Naive thymus-derived CD8-positive, alpha-beta T cell (primary cell): ENCODE measurements at regions not wholly inside any gene's neighbourhood (a gene's known extent, or its start where the extent isn't known, plus 50 kb on each side); places are given as distances from the start of the nearest gene placed in this dataset.

Source experiments
- ATAC-seq, 2 donors: fragments of 150-1000 bp; cut with Tn5 transposase in 1 of 2; sonication (Bioruptor Pico), chemical (Tn5 transposase) in 1 of 2; 1 replicate in 1 of 2; 2 replicates in 1 of 2; pipeline ENCODE4 v1.10.0; 2021; ENCODE audit warnings: mild to moderate bottlenecking in 2 of 2, moderate library complexity in 2 of 2
- POLR2A ChIA-PET: fragments of 350-600 bp; sonication (Branson Sonifier 250); formaldehyde crosslinking; loops from one replicate; lab custom pipeline; 2021; ENCODE audit warnings: antibody characterized with exemption; lab: Charles Lee
- DNase-seq, 10 donors: peaks; one replicate each; pipeline versions ENCODE4 v3.0.0 to v3.0.0-alpha.2; 2020 to 2022
- H3K27ac Mint-ChIP-seq, 10 donors: one replicate each; pipeline ENCODE4 v1.8.0; 2020 to 2022; ENCODE audit warnings: mild to moderate bottlenecking in 10 of 10, mixed read lengths in 10 of 10, moderate library complexity in 4 of 10, inconsistent platforms in 1 of 10
- H3K27me3 Mint-ChIP-seq, 5 donors: one replicate each; pipeline ENCODE4 v1.8.0; 2021 to 2022; ENCODE audit warnings: mixed read lengths in 5 of 5
- H3K36me3 Mint-ChIP-seq, 3 donors: one replicate each; pipeline ENCODE4 v1.8.0; 2020 to 2022; ENCODE audit warnings: mixed read lengths in 3 of 3, mild to moderate bottlenecking in 2 of 3, inconsistent platforms in 1 of 3
- H3K4me1 Mint-ChIP-seq, 4 donors: one replicate each; pipeline ENCODE4 v1.8.0; 2021 to 2022; ENCODE audit warnings: mixed read lengths in 4 of 4
- H3K4me3 Mint-ChIP-seq, 10 donors: one replicate each; pipeline ENCODE4 v1.8.0; 2020 to 2022; ENCODE audit warnings: mild to moderate bottlenecking in 10 of 10, mixed read lengths in 10 of 10, moderate library complexity in 6 of 10, inconsistent platforms in 1 of 10
- H3K9me3 Mint-ChIP-seq, 9 donors: one replicate each; pipeline ENCODE4 v1.8.0; 2020 to 2022; ENCODE audit warnings: mixed read lengths in 9 of 9, mild to moderate bottlenecking in 3 of 9, inconsistent platforms in 1 of 9, moderate library complexity in 1 of 9

- DNase-seq, result no peak
- H3K4me1 Mint-ChIP-seq, result peaks cover 13 to 15% (median 14%) of the 10 kb centered on the region in 4 donors
- no peak for ATAC-seq
- H3K4me3 Mint-ChIP-seq, result no peak overlapping the region
- POLR2A ChIA-PET, result no interaction called here
- no peak overlapping the region for H3K27ac Mint-ChIP-seq
- no peaks in the 10 kb centered on the region for H3K36me3 Mint-ChIP-seq
- no peaks in the 10 kb centered on the region for H3K27me3 Mint-ChIP-seq
- no peaks in the 10 kb centered on the region for H3K9me3 Mint-ChIP-seq
Observed at GRCh38 chr10:43785252-43785651, 136.6 kb upstream of the ZNF32 start.

GRCh38 chr10:43782814-43783213 lies 134.1 kb upstream of the ZNF32 start:
- Mint-ChIP-seq H3K36me3 (no peaks in the 10 kb centered on the region), H3K27me3 (no peaks in the 10 kb centered on the region), H3K9me3 (no peaks in the 10 kb centered on the region), H3K27ac (no peak overlapping the region), H3K4me3 (no peak overlapping the region), H3K4me1 (peaks cover 21 to 28% (median 26%) of the 10 kb centered on the region in 4 donors)
- POLR2A ChIA-PET, result no interaction called here
- DNase-seq, result no peak
- no peak for ATAC-seq

- DNase-seq, result no peak
- no peak for ATAC-seq
- POLR2A ChIA-PET, result no interaction called here
- Mint-ChIP-seq H3K27me3 (no peaks in the 10 kb centered on the region), H3K36me3 (no peaks in the 10 kb centered on the region), H3K27ac (peak overlapping the region in 3 of 10 donors; percentile 7 to 76 (median 67)), H3K4me3 (peak overlapping the region in 3 of 10 donors; percentile 16 to 41 (median 34)), H3K4me1 (peaks cover 24 to 28% (median 26%) of the 10 kb centered on the region in 4 donors), H3K9me3 (no peaks in the 10 kb centered on the region)
Observed at GRCh38 chr10:43781480-43782361, 133.0 kb upstream of the ZNF32 start.

- Mint-ChIP-seq H3K4me3 (peak overlapping the region in 8 of 10 donors; percentile 8 to 61 (median 32)), H3K27ac (peak overlapping the region in 9 of 10 donors; percentile 3 to 92 (median 29)), H3K27me3 (peaks cover 0 to 3% (median 0%) of the 10 kb centered on the region in 5 donors), H3K36me3 (no peaks in the 10 kb centered on the region), H3K4me1 (peaks cover 24 to 28% (median 26%) of the 10 kb centered on the region in 4 donors), H3K9me3 (peaks cover 0 to 3% (median 0%) of the 10 kb centered on the region in 9 donors)
- POLR2A ChIA-PET, result no interaction called here
- DNase-seq (no peak), ATAC-seq (no peak)
Observed at GRCh38 chr10:43778571-43778970, 129.9 kb upstream of the ZNF32 start.

- DNase-seq, result no peak
- H3K9me3 Mint-ChIP-seq, result peaks cover 0 to 6% (median 0%) of the 10 kb centered on the region in 9 donors
- H3K27ac Mint-ChIP-seq, result peak overlapping the region in 1 of 10 donors; percentile 14
- peaks cover 10 to 14% (median 13%) of the 10 kb centered on the region in 4 donors for H3K4me1 Mint-ChIP-seq
- H3K27me3 Mint-ChIP-seq, result peaks cover 0 to 3% (median 0%) of the 10 kb centered on the region in 5 donors
- no peak for ATAC-seq
- POLR2A ChIA-PET, result no interaction called here
- peaks cover 0 to 2% (median 0%) of the 10 kb centered on the region in 3 donors for H3K36me3 Mint-ChIP-seq
- H3K4me3 Mint-ChIP-seq, result no peak overlapping the region
Observed at GRCh38 chr10:43775384-43775783, 126.7 kb upstream of the ZNF32 start.

GRCh38 chr10:43774234-43774769 lies 125.6 kb upstream of the ZNF32 start:
- DNase-seq (no peak), ATAC-seq (no peak)
- Mint-ChIP-seq H3K9me3 (peaks cover 0 to 8% (median 0%) of the 10 kb centered on the region in 9 donors), H3K27ac (no peak overlapping the region), H3K27me3 (peaks cover 0 to 3% (median 0%) of the 10 kb centered on the region in 5 donors), H3K4me1 (peaks cover 10 to 12% (median 11%) of the 10 kb centered on the region in 4 donors), H3K4me3 (no peak overlapping the region), H3K36me3 (peaks cover 0 to 2% (median 0%) of the 10 kb centered on the region in 3 donors)
- POLR2A ChIA-PET, result no interaction called here

GRCh38 chr10:43773736-43774135 lies 125.1 kb upstream of the ZNF32 start:
- no peak overlapping the region for H3K4me3 Mint-ChIP-seq
- peaks cover 0 to 2% (median 1%) of the 10 kb centered on the region in 3 donors for H3K36me3 Mint-ChIP-seq
- DNase-seq, result no peak
- H3K27ac Mint-ChIP-seq, result no peak overlapping the region
- no peak for ATAC-seq
- POLR2A ChIA-PET, result no interaction called here
- peaks cover 2 to 8% (median 2%) of the 10 kb centered on the region in 9 donors for H3K9me3 Mint-ChIP-seq
- peaks cover 0 to 3% (median 0%) of the 10 kb centered on the region in 5 donors for H3K27me3 Mint-ChIP-seq
- H3K4me1 Mint-ChIP-seq, result peaks cover 4 to 7% (median 5%) of the 10 kb centered on the region in 4 donors

- H3K9me3 Mint-ChIP-seq, result peaks cover 9 to 21% (median 14%) of the 10 kb centered on the region in 9 donors
- POLR2A ChIA-PET, result no interaction called here
- no peak overlapping the region for H3K27ac Mint-ChIP-seq
- H3K36me3 Mint-ChIP-seq, result peaks cover 0 to 15% (median 9%) of the 10 kb centered on the region in 3 donors
- H3K4me1 Mint-ChIP-seq, result peaks cover 0 to 2% (median 0%) of the 10 kb centered on the region in 4 donors
- DNase-seq (no peak), ATAC-seq (no peak)
- no peak overlapping the region for H3K4me3 Mint-ChIP-seq
- peaks cover 0 to 3% (median 0%) of the 10 kb centered on the region in 5 donors for H3K27me3 Mint-ChIP-seq
Observed at GRCh38 chr10:43772171-43772570, 123.5 kb upstream of the ZNF32 start.

GRCh38 chr10:43771675-43772074 lies 123.0 kb upstream of the ZNF32 start:
- Mint-ChIP-seq H3K4me1 (no peaks in the 10 kb centered on the region), H3K36me3 (peaks cover 0 to 15% (median 12%) of the 10 kb centered on the region in 3 donors), H3K27ac (no peak overlapping the region), H3K9me3 (peaks cover 11 to 22% (median 17%) of the 10 kb centered on the region in 9 donors), H3K27me3 (peaks cover 0 to 3% (median 0%) of the 10 kb centered on the region in 5 donors), H3K4me3 (no peak overlapping the region)
- POLR2A ChIA-PET, result no interaction called here
- ATAC-seq (no peak), DNase-seq (no peak)

GRCh38 chr10:43765516-43765915 lies 116.8 kb upstream of the ZNF32 start:
- no peak for DNase-seq
- Mint-ChIP-seq H3K27ac (no peak overlapping the region), H3K9me3 (peaks cover 9 to 34% (median 15%) of the 10 kb centered on the region in 9 donors), H3K4me1 (no peaks in the 10 kb centered on the region), H3K36me3 (peaks cover 0 to 15% (median 11%) of the 10 kb centered on the region in 3 donors), H3K27me3 (peaks cover 0 to 2% (median 0%) of the 10 kb centered on the region in 5 donors), H3K4me3 (no peak overlapping the region)
- POLR2A ChIA-PET, result no interaction called here
- no peak for ATAC-seq

GRCh38 chr10:43763846-43764245 lies 115.2 kb upstream of the ZNF32 start:
- no peaks in the 10 kb centered on the region for H3K4me1 Mint-ChIP-seq
- DNase-seq, result no peak
- peaks cover 7 to 34% (median 13%) of the 10 kb centered on the region in 9 donors for H3K9me3 Mint-ChIP-seq
- no peak overlapping the region for H3K4me3 Mint-ChIP-seq
- POLR2A ChIA-PET, result no interaction called here
- no peak overlapping the region for H3K27ac Mint-ChIP-seq
- H3K27me3 Mint-ChIP-seq, result peaks cover 0 to 2% (median 0%) of the 10 kb centered on the region in 5 donors
- peaks cover 0 to 14% (median 11%) of the 10 kb centered on the region in 3 donors for H3K36me3 Mint-ChIP-seq
- no peak for ATAC-seq

GRCh38 chr10:43760514-43760913 lies 111.8 kb upstream of the ZNF32 start:
- DNase-seq, result no peak
- Mint-ChIP-seq H3K27me3 (peaks cover 0 to 2% (median 0%) of the 10 kb centered on the region in 5 donors), H3K4me1 (no peaks in the 10 kb centered on the region), H3K4me3 (no peak overlapping the region), H3K27ac (no peak overlapping the region), H3K9me3 (peaks cover 0 to under 1% (median 0%) of the 10 kb centered on the region in 9 donors), H3K36me3 (no peaks in the 10 kb centered on the region)
- ATAC-seq, result no peak
- POLR2A ChIA-PET, result no interaction called here

GRCh38 chr10:43759216-43759615 lies 110.5 kb upstream of the ZNF32 start:
- Mint-ChIP-seq H3K9me3 (no peaks in the 10 kb centered on the region), H3K36me3 (no peaks in the 10 kb centered on the region), H3K4me3 (no peak overlapping the region), H3K27ac (peak overlapping the region in 1 of 10 donors; percentile 6), H3K27me3 (no peaks in the 10 kb centered on the region), H3K4me1 (no peaks in the 10 kb centered on the region)
- DNase-seq (no peak), ATAC-seq (no peak)
- POLR2A ChIA-PET, result no interaction called here
